Cardiac muscle cell (in vitro differentiated cells and primary cell): ENCODE measurements at regions not wholly inside any gene's neighbourhood (a gene's known extent, or its start where the extent isn't known, plus 50 kb on each side); places are given as distances from the start of the nearest gene placed in this dataset.
A peak's percentile ranks its signal among the peaks of the same experiment; 100 is the strongest.

Experiments
- DNase-seq, 2 donors: peaks; one replicate each; pipeline versions ENCODE4 v3.0.0 to v3.0.0-alpha.2; 2010 to 2017; ENCODE audit warnings: low read depth in 1 of 2, low spot score in 1 of 2
- H3K27ac ChIP-seq: fragments of 200-600 bp; sonication (generic); 2 replicates; pipeline ENCODE4 v1.5.1; 2016
- H3K27me3 ChIP-seq: fragments of 200-600 bp; sonication (generic); 2 replicates; pipeline ENCODE4 v1.6.0; 2016; ENCODE audit warnings: control low read depth
- H3K36me3 ChIP-seq: fragments of 200-600 bp; sonication (generic); 2 replicates; pipeline ENCODE4 v1.5.1; 2016; ENCODE audit warnings: control low read depth
- H3K4me1 ChIP-seq: fragments of 200-600 bp; sonication (generic); 2 replicates; pipeline ENCODE4 v1.8.1; 2017; ENCODE audit warnings: low read depth, mild to moderate bottlenecking, mixed run types
- H3K4me3 ChIP-seq: fragments of 200-600 bp; sonication (generic); 2 replicates; pipeline ENCODE4 v1.5.1; 2016; ENCODE audit warnings: mild to moderate bottlenecking
- H3K9me3 ChIP-seq: fragments of 200-600 bp; sonication (generic); 2 replicates; pipeline ENCODE4 v1.5.1; 2017; ENCODE audit warnings: low read depth, mild to moderate bottlenecking, control low read depth
- TF ChIP-seq, protein P1 (sequence below): IDR thresholded peaks from 2 replicates; pipeline ENCODE4 v1.5.1; 2012; ENCODE audit warnings: low read depth, mild to moderate bottlenecking, low read length

DNA sequence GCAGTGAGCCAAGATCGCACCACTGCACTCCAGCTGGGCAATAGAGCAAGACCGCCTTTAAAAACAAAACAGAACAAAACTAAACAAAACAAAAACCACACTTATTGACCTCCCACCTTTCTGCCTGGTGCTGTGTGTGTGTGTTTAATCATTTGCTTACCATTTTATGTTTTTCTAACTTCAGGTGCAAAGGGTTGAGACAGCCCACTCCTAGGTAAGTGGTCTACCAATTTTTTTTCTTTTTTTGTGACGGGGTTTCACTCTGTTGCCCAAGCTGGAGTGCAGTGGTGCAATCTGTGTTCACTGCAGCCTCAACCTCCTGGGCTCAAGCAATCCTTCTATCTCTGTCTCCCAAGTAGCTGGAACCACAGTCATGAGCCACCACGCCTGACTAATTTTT is 65.8 kb downstream of the SALL1 start:
- H3K4me1 ChIP-seq: no peaks in the 10 kb centered on the region
- H3K4me3 ChIP-seq: no peak overlapping the region
- H3K9me3 ChIP-seq: no peaks in the 10 kb centered on the region
- DNase-seq: peak in 1 of 2 donors; percentile 1
- no peak overlapping the region for H3K27ac ChIP-seq
- no peaks in the 10 kb centered on the region for H3K36me3 ChIP-seq
- TF ChIP-seq, protein P1, sequence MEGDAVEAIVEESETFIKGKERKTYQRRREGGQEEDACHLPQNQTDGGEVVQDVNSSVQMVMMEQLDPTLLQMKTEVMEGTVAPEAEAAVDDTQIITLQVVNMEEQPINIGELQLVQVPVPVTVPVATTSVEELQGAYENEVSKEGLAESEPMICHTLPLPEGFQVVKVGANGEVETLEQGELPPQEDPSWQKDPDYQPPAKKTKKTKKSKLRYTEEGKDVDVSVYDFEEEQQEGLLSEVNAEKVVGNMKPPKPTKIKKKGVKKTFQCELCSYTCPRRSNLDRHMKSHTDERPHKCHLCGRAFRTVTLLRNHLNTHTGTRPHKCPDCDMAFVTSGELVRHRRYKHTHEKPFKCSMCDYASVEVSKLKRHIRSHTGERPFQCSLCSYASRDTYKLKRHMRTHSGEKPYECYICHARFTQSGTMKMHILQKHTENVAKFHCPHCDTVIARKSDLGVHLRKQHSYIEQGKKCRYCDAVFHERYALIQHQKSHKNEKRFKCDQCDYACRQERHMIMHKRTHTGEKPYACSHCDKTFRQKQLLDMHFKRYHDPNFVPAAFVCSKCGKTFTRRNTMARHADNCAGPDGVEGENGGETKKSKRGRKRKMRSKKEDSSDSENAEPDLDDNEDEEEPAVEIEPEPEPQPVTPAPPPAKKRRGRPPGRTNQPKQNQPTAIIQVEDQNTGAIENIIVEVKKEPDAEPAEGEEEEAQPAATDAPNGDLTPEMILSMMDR: no peak
- no peaks in the 10 kb centered on the region for H3K27me3 ChIP-seq

DNA sequence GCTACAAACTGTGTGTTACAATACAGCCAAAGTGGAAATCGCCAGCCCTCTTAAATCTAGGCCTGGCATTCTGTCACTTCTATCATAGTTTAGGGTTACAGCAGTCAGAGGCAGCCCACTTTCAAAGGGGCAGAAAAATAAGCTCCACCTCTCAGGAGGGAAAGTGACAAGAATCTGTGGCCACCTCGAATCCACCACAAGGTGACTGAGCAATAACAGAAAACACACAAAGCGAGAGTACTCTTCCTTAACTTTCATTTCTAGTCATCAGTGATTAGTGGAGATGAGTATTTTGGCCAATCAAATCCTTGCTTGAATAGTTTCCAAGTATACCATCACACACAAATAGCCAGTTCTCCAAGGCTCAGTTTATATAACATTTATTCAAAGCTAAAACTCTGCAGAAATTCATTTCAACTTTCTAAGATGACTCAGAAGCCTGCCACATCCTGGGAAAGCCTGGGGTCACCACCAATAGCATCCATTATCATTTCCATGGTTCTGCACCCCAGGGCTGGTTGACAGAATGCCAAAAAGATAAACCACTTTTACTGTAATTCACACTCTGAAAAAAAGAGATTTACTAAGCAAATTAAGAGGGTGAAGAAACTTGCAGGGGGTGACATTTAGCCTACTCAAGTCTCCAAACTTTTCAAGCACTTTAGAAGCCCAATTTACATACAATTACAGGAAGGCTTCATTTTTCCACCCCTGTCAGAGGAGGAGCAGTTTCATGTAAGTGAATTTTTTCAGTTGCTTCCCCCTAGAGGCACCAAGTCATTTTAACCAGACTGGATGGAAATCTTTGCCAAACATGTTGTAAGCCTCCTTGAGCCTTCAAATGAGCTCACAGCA is 66.8 kb downstream of the SALL1 start:
- no peaks in the 10 kb centered on the region for H3K36me3 ChIP-seq
- no peak overlapping the region for H3K4me3 ChIP-seq
- DNase-seq: peak in 1 of 2 donors; percentile 79
- H3K4me1 ChIP-seq: no peaks in the 10 kb centered on the region
- H3K27me3 ChIP-seq: no peaks in the 10 kb centered on the region
- no peak overlapping the region for H3K27ac ChIP-seq
- H3K9me3 ChIP-seq: no peaks in the 10 kb centered on the region
- TF ChIP-seq, protein P1: peak; percentile 23

DNA sequence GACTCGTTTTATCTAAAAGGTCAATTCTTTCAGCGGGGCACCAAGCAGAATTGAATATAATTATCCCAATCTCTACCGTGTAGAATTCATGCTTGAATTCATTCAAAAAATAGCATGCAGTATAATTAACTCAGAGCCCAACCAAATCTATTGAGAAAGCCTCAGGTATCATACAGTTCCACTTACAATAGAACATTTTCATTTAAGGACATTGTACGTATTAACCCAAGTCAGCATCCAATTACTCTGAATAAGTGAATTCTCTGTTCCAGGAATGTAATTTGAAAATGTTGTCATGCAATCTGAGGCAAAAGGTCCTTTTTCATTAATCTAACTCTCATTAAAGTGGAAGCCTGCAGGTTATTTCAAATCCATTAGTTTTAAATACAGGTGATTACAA is 78.5 kb downstream of the SALL1 start:
- Histone ChIP-seq H3K27ac (no peak overlapping the region), H3K9me3 (no peaks in the 10 kb centered on the region), H3K36me3 (no peaks in the 10 kb centered on the region), H3K27me3 (no peaks in the 10 kb centered on the region), H3K4me1 (no peaks in the 10 kb centered on the region), H3K4me3 (no peak overlapping the region)
- DNase-seq: no peak
- TF ChIP-seq, protein P1: no peak

DNA sequence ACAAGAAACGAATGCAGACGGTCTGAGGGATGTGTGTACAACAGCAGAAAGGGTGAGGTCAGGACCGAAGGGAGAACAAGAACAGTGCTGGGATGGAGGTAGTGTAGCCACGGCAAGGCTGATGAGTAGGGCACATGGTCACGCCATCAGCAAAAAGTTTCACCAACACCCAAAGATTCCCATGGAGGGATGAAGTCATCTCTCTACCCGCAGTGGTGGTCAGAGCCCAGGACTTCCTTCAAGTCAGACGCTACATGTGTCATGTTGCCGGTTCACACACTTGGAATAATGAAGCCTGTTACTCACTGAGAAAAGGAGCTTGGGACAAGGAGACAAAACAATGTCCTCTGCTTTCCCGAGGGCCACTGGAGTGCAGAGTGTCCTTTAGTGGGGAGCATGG is 79.7 kb downstream of the SALL1 start:
- no peak overlapping the region for H3K27ac ChIP-seq
- H3K9me3 ChIP-seq: no peaks in the 10 kb centered on the region
- no peaks in the 10 kb centered on the region for H3K27me3 ChIP-seq
- no peaks in the 10 kb centered on the region for H3K4me1 ChIP-seq
- no peak for DNase-seq
- H3K4me3 ChIP-seq: no peak overlapping the region
- no peaks in the 10 kb centered on the region for H3K36me3 ChIP-seq
- TF ChIP-seq, protein P1: no peak

DNA sequence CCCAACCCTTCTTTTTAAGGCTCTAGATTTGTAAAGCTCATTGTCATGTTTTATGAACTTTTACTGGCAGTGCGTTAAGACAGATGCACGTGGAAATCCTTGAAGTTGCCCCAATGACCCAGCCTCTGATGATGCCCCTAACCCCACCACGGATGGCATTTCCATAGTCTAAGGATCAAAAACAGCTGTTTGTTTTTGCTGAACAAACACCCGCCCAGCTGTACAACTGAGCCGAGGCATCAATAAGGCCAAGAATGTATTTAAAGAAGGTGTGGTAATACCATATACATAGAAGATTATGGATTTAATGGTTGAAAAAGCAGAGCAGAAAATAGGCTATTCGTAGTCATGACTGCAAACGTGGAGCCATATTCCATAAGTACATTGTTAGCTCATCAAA is 83.7 kb downstream of the SALL1 start:
- Histone ChIP-seq H3K9me3 (no peaks in the 10 kb centered on the region), H3K27me3 (no peaks in the 10 kb centered on the region), H3K27ac (no peak overlapping the region), H3K36me3 (no peaks in the 10 kb centered on the region), H3K4me1 (no peaks in the 10 kb centered on the region), H3K4me3 (no peak overlapping the region)
- DNase-seq: no peak
- TF ChIP-seq, protein P1: no peak
